MCF 10A (cell line): ENCODE measurements at regions not wholly inside any gene's neighbourhood (a gene's known extent, or its start where the extent isn't known, plus 50 kb on each side); places are given as distances from the start of the nearest gene placed in this dataset.
"Not testable (repeated sequence)": the region's sequence is repeated elsewhere in the genome, so short reads cannot be mapped to it uniquely, and the experiment has no call there.

Source experiments
- BruUV-seq: library from RNA; stranded (reverse); fragments of 400-500 nt; replicated peaks from 2 replicates; lab custom pipeline; 2021; lab: Mats Ljungman, UMichigan
- CTCF ChIA-PET: fragments of 300-600 bp; sonication (Branson Sonifier 250); formaldehyde crosslinking; extraction: SDS; loops from one replicate; lab custom pipeline; 2021; ENCODE audit warnings: antibody characterized with exemption, inconsistent platforms; lab: Yijun Ruan, JAX
- POLR2A ChIA-PET: fragments of 300-600, 350-650 bp; sonication (Branson Sonifier 250); formaldehyde crosslinking; extraction: SDS; loops from one replicate; lab custom pipeline; 2020; ENCODE audit warnings: antibody characterized with exemption, inconsistent platforms; lab: Yijun Ruan, JAX
- DNase-seq: peaks from one replicate; pipeline ENCODE4 v3.0.0-alpha.2; 2018; ENCODE audit not compliant: unreplicated experiment
- H3K27ac Mint-ChIP-seq: one replicate; pipeline ENCODE4 v1.8.0; 2022; ENCODE audit warnings: mild to moderate bottlenecking, low read depth, mixed read lengths; ENCODE audit not compliant: unreplicated experiment
- H3K27me3 Mint-ChIP-seq: one replicate; pipeline ENCODE4 v1.8.0; 2022; ENCODE audit warnings: mixed read lengths; ENCODE audit not compliant: insufficient read depth, unreplicated experiment
- H3K36me3 Mint-ChIP-seq: one replicate; pipeline ENCODE4 v1.8.0; 2022; ENCODE audit warnings: mild to moderate bottlenecking, moderate library complexity, mixed read lengths; ENCODE audit not compliant: insufficient read depth, unreplicated experiment
- H3K4me1 Mint-ChIP-seq: one replicate; pipeline ENCODE4 v1.8.0; 2022; ENCODE audit warnings: mixed read lengths; ENCODE audit not compliant: insufficient read depth, unreplicated experiment
- H3K4me3 Mint-ChIP-seq: one replicate; pipeline ENCODE4 v1.8.0; 2022; ENCODE audit warnings: mild to moderate bottlenecking, moderate library complexity, mixed read lengths; ENCODE audit not compliant: unreplicated experiment
- H3K9me3 Mint-ChIP-seq: one replicate; pipeline ENCODE4 v1.8.0; 2022; ENCODE audit warnings: mixed read lengths; ENCODE audit not compliant: unreplicated experiment
- intact Hi-C: fragments of 100-400 bp; cut with micrococcal nuclease; formaldehyde crosslinking; loops from 2 replicates; pipeline ENCODE4 v1.14.1; 2022

DNA sequence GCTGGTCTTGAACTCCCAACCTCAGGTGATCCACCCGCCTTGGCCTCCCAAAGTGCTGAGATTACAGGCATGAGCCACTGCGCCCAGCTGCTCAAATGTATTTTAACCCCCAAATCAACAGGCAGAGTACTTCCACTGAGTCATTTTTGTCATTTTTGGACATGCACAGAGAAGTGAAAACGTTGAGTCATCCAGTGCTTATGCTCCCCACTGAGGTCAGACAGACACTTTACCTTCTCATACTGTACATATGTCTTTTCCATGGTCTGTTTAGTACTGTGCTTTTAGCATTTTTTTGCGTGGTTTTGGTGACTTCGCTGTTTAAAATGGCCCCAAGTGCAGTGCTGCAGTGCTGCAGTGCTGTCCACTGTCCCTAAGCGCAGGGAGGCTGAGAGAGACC, 99.1 kb downstream of the TBC1D26 start:
- POLR2A ChIA-PET, BruUV-seq, H3K4me3 Mint-ChIP-seq, H3K9me3 Mint-ChIP-seq, intact Hi-C loops, H3K27me3 Mint-ChIP-seq, H3K27ac Mint-ChIP-seq, H3K36me3 Mint-ChIP-seq, H3K4me1 Mint-ChIP-seq: not testable (repeated sequence)
- DNase-seq: peak; percentile 50
- CTCF ChIA-PET: interaction anchor here (0.7 kb wide), 1 partner anchor 528 kb away, joined by 3 read pairs; no protein-coding TSS in a partner anchor

DNA sequence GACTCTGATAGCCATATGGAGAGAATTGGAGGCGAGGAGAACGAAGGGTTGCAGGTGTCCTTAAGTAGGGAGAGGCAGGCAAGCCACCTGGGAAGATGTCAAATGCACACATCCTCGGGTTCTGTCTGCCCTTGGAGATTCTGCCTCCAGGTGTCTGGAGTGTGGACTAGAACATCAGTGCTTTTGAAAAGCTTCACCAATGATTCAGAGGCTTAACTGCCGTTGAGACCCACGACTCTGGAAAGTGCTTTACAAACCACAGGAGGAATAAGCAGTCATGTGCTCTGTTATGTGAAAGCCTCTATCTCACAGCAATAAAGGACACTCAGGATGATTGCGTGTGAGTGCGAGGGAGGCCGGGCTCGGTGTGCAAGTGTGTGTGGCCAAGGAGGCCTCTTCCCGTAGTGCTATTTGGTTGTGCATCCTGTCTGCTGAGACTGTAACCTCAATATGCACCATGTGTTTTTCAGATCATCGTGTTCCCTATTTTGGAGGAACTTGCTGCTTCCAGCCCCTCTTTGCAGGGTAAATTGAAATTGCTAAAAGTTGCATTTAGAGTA, 100.9 kb downstream of the TBC1D26 start:
- H3K4me1 Mint-ChIP-seq, H3K36me3 Mint-ChIP-seq, BruUV-seq, intact Hi-C loops, H3K4me3 Mint-ChIP-seq, POLR2A ChIA-PET, H3K9me3 Mint-ChIP-seq, DNase-seq, H3K27ac Mint-ChIP-seq, H3K27me3 Mint-ChIP-seq, CTCF ChIA-PET: not testable (repeated sequence)

DNA sequence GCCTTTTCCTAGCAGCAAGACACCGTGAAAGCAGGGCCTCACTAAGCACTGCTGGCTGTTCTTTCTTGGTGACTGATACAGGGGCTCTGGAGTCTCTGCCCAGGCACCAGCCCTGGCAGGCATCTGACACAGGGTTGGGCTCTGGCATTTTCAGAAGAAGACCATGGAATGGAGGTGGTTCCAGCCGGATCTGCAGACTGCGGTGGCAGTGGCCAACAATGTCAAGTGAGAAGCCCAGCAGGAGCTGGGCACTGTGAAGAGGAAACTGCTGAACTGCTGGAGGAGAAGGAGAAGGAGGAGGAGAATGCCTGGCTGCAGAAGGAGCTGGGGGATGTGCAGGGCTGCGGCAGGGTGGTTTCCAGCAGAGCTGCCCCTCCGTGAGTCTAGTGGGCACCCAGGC, 101.8 kb downstream of the TBC1D26 start:
- intact Hi-C loops, H3K4me3 Mint-ChIP-seq, BruUV-seq: not testable (repeated sequence)

DNA sequence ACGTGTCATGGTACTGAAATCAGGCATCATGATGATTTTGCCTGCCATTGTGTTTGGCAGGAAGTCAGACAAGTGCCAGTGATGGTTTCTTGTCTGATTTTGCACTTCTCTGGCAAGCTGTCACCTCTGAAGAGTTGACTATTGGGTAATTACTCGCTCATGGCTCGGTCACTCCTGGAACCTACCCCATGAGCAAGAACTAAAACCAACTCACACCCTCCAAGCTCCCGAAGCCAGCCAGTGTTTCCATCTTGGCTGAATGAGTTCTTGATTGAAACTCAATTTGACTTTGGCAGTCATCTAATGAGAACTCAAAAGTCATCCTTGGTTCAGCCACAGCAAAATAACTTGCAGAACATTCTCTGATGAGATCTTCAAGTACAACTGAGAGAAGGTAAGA, 103.4 kb downstream of the TBC1D26 start:
- POLR2A ChIA-PET, DNase-seq, H3K9me3 Mint-ChIP-seq, CTCF ChIA-PET, BruUV-seq, H3K36me3 Mint-ChIP-seq, H3K4me3 Mint-ChIP-seq, H3K27ac Mint-ChIP-seq, H3K27me3 Mint-ChIP-seq, intact Hi-C loops, H3K4me1 Mint-ChIP-seq: not testable (repeated sequence)

More for the DNA sequence above, 101.8 kb downstream of the TBC1D26 start:
- H3K36me3 Mint-ChIP-seq, POLR2A ChIA-PET, H3K9me3 Mint-ChIP-seq, H3K27me3 Mint-ChIP-seq, H3K4me1 Mint-ChIP-seq, CTCF ChIA-PET, DNase-seq, H3K27ac Mint-ChIP-seq: not testable (repeated sequence)

DNA sequence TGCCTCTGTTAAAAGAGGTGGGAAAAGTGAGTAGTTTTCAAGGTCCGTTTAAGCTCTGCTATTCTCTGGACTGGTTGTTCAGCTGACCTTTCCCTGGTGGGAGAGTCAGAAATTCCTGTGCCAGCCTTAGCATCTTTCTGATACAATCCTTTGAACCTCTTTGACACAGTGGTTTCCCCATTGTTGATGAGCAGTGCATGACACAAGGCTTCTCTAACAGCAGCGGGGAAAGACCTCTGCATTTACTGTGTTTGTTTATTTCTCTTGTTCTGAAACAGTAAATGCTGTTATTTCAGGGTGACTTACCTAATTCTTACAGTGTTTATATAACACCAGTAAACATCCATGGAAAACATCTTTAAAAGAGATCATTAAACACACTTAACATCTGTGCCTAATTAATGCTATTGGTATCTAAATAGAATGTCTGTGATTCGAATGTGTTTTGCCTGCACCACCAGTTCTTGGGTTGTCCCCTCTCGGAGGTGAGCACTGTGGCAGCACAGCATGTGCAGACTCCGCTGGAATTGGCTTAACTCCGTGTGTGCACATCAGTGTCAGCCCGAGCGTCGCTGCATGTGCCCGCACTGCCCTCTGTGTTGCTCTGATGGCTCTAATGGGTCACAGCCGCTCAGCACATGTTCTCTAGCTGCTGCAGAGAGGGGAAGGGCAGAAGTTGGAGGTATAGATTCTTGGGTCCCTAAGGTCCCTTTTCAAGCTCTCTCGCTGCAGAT, 104.3 kb downstream of the TBC1D26 start:
- CTCF ChIA-PET: interaction anchor here (0.7 kb wide), 1 partner anchor 108 kb away, joined by 3 read pairs; no protein-coding TSS in a partner anchor
- H3K27me3 Mint-ChIP-seq, H3K36me3 Mint-ChIP-seq, DNase-seq, H3K4me3 Mint-ChIP-seq, H3K27ac Mint-ChIP-seq, POLR2A ChIA-PET, H3K9me3 Mint-ChIP-seq, intact Hi-C loops, H3K4me1 Mint-ChIP-seq, BruUV-seq: not testable (repeated sequence)

DNA sequence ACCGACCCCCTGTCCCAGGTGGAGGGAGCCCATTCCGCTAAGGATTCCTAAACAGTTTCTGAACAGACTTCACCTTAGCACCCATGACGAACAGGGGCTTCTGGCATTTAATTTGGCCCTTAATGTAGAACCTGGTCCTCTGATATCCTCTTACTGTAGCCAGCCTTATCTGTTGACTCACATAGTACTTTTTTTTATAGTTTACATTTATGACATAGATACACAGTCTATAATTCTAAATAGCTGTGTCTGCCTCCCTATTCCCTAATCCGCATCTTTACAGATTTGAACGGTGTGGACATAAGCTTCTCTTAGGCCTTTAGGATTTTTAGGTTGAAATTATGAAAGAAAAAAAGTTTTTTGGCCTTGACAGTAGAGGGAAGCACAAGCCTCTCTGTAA, 104.9 kb downstream of the TBC1D26 start:
- POLR2A ChIA-PET, H3K9me3 Mint-ChIP-seq, DNase-seq, intact Hi-C loops, H3K27me3 Mint-ChIP-seq, H3K4me3 Mint-ChIP-seq, H3K36me3 Mint-ChIP-seq, H3K4me1 Mint-ChIP-seq, H3K27ac Mint-ChIP-seq, BruUV-seq: not testable (repeated sequence)
- CTCF ChIA-PET: interaction anchor here (0.7 kb wide), 1 partner anchor 107 kb away, joined by 3 read pairs; no protein-coding TSS in a partner anchor

DNA sequence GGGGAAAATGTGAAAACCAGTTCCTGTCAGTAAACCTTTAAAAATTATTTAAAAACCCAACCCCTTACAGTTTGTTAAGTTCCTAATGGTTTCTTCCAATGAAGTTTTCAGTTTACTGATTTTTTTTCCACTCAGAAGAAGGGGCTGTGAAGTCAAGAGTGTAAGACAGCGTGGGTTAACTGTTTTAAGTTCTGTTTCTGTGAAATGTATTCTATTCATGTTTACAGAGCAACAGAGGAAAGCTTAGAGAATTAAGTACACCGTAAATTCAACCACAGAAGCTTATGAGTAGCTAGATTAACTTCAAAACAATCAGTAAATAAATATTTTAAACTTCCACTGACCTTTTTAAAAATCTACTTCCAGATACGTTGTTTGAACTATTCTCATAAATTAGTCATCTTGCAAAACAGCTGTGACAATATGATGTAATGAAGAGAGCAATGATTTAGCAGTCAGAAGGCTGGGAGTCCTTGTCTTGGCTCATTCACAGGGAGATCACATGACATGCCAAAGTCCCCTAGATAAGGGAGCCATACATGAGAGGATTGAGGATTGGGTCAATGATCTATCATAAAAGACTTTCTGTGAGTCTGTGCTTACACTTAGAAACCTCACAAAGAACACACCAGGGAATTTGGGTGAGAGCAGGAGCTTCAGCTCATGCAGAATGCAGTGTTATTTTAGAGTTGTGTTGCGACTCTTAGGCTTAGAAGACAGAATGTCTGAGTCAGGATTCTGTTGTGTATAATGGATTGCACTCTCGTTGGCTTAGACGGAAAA, 97.3 kb upstream of the ADORA2B start:
- intact Hi-C loops: loop anchor here (2.0 to 5.0 kb wide), 2 partner anchors 100 to 151 kb away; partner anchors contain the start of genes ADORA2B, TTC19 and ZSWIM7
- H3K9me3 Mint-ChIP-seq, H3K27me3 Mint-ChIP-seq, H3K27ac Mint-ChIP-seq, H3K4me3 Mint-ChIP-seq, BruUV-seq, CTCF ChIA-PET, H3K36me3 Mint-ChIP-seq, DNase-seq, POLR2A ChIA-PET: not testable (repeated sequence)
- peaks cover 10% of the 10 kb centered on the region for H3K4me1 Mint-ChIP-seq
